ENCODE measurements at regions not wholly inside any gene's neighbourhood (a gene's known extent, or its start where the extent isn't known, plus 50 kb on each side); places are given as distances from the start of the nearest gene placed in this dataset.
A peak's percentile ranks its signal among the peaks of the same experiment; 100 is the strongest.
"Not testable (repeated sequence)": the region's sequence is repeated elsewhere in the genome, so short reads cannot be mapped to it uniquely, and the experiment has no call there.

GRCh38 chr9:31183866-31184265, 1200.6 kb upstream of the ACO1 start:
- ATAC-seq: no peak
- no peak overlapping the region for H3K4me3 ChIP-seq
- H3K27ac ChIP-seq: no peak overlapping the region
- no peaks in the 10 kb centered on the region for H3K4me1 ChIP-seq
- no peaks in the 10 kb centered on the region for H3K36me3 ChIP-seq
- no peak for DNase-seq
- TF ChIP-seq, protein P1, sequence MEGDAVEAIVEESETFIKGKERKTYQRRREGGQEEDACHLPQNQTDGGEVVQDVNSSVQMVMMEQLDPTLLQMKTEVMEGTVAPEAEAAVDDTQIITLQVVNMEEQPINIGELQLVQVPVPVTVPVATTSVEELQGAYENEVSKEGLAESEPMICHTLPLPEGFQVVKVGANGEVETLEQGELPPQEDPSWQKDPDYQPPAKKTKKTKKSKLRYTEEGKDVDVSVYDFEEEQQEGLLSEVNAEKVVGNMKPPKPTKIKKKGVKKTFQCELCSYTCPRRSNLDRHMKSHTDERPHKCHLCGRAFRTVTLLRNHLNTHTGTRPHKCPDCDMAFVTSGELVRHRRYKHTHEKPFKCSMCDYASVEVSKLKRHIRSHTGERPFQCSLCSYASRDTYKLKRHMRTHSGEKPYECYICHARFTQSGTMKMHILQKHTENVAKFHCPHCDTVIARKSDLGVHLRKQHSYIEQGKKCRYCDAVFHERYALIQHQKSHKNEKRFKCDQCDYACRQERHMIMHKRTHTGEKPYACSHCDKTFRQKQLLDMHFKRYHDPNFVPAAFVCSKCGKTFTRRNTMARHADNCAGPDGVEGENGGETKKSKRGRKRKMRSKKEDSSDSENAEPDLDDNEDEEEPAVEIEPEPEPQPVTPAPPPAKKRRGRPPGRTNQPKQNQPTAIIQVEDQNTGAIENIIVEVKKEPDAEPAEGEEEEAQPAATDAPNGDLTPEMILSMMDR (IDR thresholded peaks at IDR 0.05): no peak
- no peaks in the 10 kb centered on the region for H3K9me3 ChIP-seq
- intact Hi-C loops (cut with DNase I): no loop called here
- H3K27me3 ChIP-seq (ENCODE audit: low read depth): no peaks in the 10 kb centered on the region

GRCh38 chr9:31185831-31186230, 1198.6 kb upstream of the ACO1 start:
- TF ChIP-seq, protein P1 (IDR thresholded peaks at IDR 0.05): no peak
- intact Hi-C loops (cut with DNase I): no loop called here
- no peak overlapping the region for H3K27ac ChIP-seq
- no peak overlapping the region for H3K4me3 ChIP-seq
- DNase-seq (no peak), ATAC-seq (no peak)
- H3K27me3 ChIP-seq (ENCODE audit: low read depth): no peaks in the 10 kb centered on the region
- H3K4me1 ChIP-seq: no peaks in the 10 kb centered on the region
- no peaks in the 10 kb centered on the region for H3K9me3 ChIP-seq
- H3K36me3 ChIP-seq: no peaks in the 10 kb centered on the region

GRCh38 chr9:31188496-31188895, 1195.9 kb upstream of the ACO1 start:
- H3K9me3 ChIP-seq: no peaks in the 10 kb centered on the region
- H3K27ac ChIP-seq: no peak overlapping the region
- no peaks in the 10 kb centered on the region for H3K36me3 ChIP-seq
- H3K4me1 ChIP-seq: no peaks in the 10 kb centered on the region
- ATAC-seq: no peak
- H3K4me3 ChIP-seq: no peak overlapping the region
- intact Hi-C loops (cut with DNase I): no loop called here
- no peaks in the 10 kb centered on the region for H3K27me3 ChIP-seq (ENCODE audit: low read depth)
- DNase-seq: no peak
- TF ChIP-seq, protein P1 (IDR thresholded peaks at IDR 0.05): no peak

- DNase-seq (peak; percentile 38), ATAC-seq (peak in 1 of 2 donors; percentile 30)
- Histone ChIP-seq H3K27ac (no peak overlapping the region), H3K9me3 (no peaks in the 10 kb centered on the region), H3K36me3 (no peaks in the 10 kb centered on the region), H3K27me3 (ENCODE audit: low read depth) (no peaks in the 10 kb centered on the region), H3K4me1 (no peaks in the 10 kb centered on the region), H3K4me3 (no peak overlapping the region)
- TF ChIP-seq, protein P1 (IDR thresholded peaks at IDR 0.05): no peak
- intact Hi-C loops (cut with DNase I): no loop called here
These were observed 1173.4 kb upstream of the ACO1 start for GRCh38 chr9:31210978-31211570.

- H3K9me3 ChIP-seq; H3K4me1 ChIP-seq; H3K27ac ChIP-seq; intact Hi-C loops (cut with DNase I); ATAC-seq; DNase-seq; H3K36me3 ChIP-seq; H3K27me3 ChIP-seq (ENCODE audit: low read depth); H3K4me3 ChIP-seq: not testable (repeated sequence)
These were observed 1154.5 kb upstream of the ACO1 start for GRCh38 chr9:31229976-31230375.

DNA sequence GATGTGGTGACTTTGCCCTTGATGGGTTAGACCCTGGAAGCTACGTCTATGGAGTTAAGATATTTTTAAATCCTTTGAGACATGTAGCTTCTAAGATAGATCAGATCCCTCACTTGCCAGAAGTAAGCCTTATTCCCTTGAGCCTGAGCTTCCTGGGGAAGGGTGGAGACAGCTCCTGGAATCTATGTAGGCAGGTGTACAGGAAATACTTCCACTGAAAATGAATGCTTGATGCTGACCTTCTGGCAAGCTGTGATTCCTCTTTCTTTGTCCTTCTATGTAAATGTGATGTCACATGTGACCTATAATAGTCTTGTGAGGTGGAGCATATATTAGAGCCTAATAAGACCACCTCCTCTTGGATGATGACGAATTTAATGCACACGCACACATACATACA, 1152.0 kb upstream of the ACO1 start:
- DNase-seq (no peak), ATAC-seq (no peak)
- no peak overlapping the region for H3K4me3 ChIP-seq
- intact Hi-C loops (cut with DNase I): no loop called here
- TF ChIP-seq, protein P1 (IDR thresholded peaks at IDR 0.05): no peak
- no peaks in the 10 kb centered on the region for H3K27me3 ChIP-seq (ENCODE audit: low read depth)
- H3K27ac ChIP-seq: no peak overlapping the region
- no peaks in the 10 kb centered on the region for H3K36me3 ChIP-seq
- no peaks in the 10 kb centered on the region for H3K4me1 ChIP-seq
- H3K9me3 ChIP-seq: no peaks in the 10 kb centered on the region
